ENCODE measurements at regions not wholly inside any gene's neighbourhood (a gene's known extent, or its start where the extent isn't known, plus 50 kb on each side); places are given as distances from the start of the nearest gene placed in this dataset.

GRCh38 chr10:128514536-128514935 is 388.3 kb upstream of the MKI67 start:
- no peak for TF ChIP-seq POLR2A (IDR thresholded peaks at IDR 0.05; ENCODE audit: low read length)
- TF ChIP-seq GATA1 (IDR thresholded peaks at IDR 0.05; ENCODE audit: low read depth, low read length): no peak

Measured in erythroblast (primary cell).